H9 (cell line): ENCODE measurements at regions not wholly inside any gene's neighbourhood (a gene's known extent, or its start where the extent isn't known, plus 50 kb on each side); places are given as distances from the start of the nearest gene placed in this dataset.

Experiments
- DNase-seq: peaks from one replicate; pipeline ENCODE4 v3.0.0-alpha.2; 2017
- H2AFZ ChIP-seq: one replicate; pipeline ENCODE4 v1.6.1; 2013; ENCODE audit warnings: mild to moderate bottlenecking, low read length, control low read depth, moderate library complexity
- H2AK5ac ChIP-seq: 2 replicates; pipeline ENCODE4 v1.6.1; 2013; ENCODE audit warnings: low read length, control low read depth, mixed read lengths; ENCODE audit not compliant: insufficient read length
- H2BK120ac ChIP-seq: one replicate; pipeline ENCODE4 v1.6.1; 2013; ENCODE audit warnings: low read depth, mild to moderate bottlenecking, low read length, control low read depth, inconsistent platforms; ENCODE audit not compliant: poor library complexity, severe bottlenecking
- H2BK12ac ChIP-seq: 2 replicates; pipeline ENCODE4 v1.6.1; 2013; ENCODE audit warnings: low read length, control low read depth, mixed read lengths, low read depth; ENCODE audit not compliant: insufficient read length
- H2BK15ac ChIP-seq: 2 replicates; pipeline ENCODE4 v1.6.1; 2013; ENCODE audit warnings: low read depth, low read length, control low read depth
- H2BK20ac ChIP-seq: one replicate; pipeline ENCODE4 v1.6.1; 2013; ENCODE audit warnings: low read depth, mild to moderate bottlenecking, low read length, control low read depth, inconsistent platforms; ENCODE audit not compliant: poor library complexity, severe bottlenecking
- H2BK5ac ChIP-seq: 2 replicates; pipeline ENCODE4 v1.6.1; 2013; ENCODE audit warnings: low read length, control low read depth, mixed read lengths; ENCODE audit not compliant: insufficient read length
- H3K14ac ChIP-seq: 2 replicates; pipeline ENCODE4 v1.6.1; 2013; ENCODE audit warnings: low read length, control low read depth; ENCODE audit not compliant: insufficient read depth
- H3K18ac ChIP-seq: 2 replicates; pipeline ENCODE4 v1.6.1; 2013; ENCODE audit warnings: low read depth, mild to moderate bottlenecking, mixed read lengths, low read length, control low read depth; ENCODE audit not compliant: insufficient read length
- H3K23ac ChIP-seq: 2 replicates; pipeline ENCODE4 v1.6.1; 2013; ENCODE audit warnings: low read length, control low read depth, mixed read lengths, low read depth; ENCODE audit not compliant: insufficient read length
- H3K23me2 ChIP-seq: 2 replicates; pipeline ENCODE4 v1.6.1; 2013; ENCODE audit warnings: low read depth, mild to moderate bottlenecking, mixed read lengths, low read length, control low read depth; ENCODE audit not compliant: insufficient read length, poor library complexity, severe bottlenecking
- H3K27ac ChIP-seq: 2 replicates; pipeline ENCODE4 v1.5.1; 2013; ENCODE audit warnings: low read length, control low read depth, mixed read lengths, low read depth; ENCODE audit not compliant: insufficient read length
- H3K27me3 ChIP-seq: 2 replicates; pipeline ENCODE4 v1.6.1; 2013; ENCODE audit warnings: low read length, control low read depth, inconsistent platforms; ENCODE audit not compliant: insufficient read depth
- H3K4ac ChIP-seq: 2 replicates; pipeline ENCODE4 v1.6.1; 2013; ENCODE audit warnings: low read depth, mild to moderate bottlenecking, control low read depth, inconsistent platforms, low read length, moderate library complexity
- H3K4me1 ChIP-seq: 2 replicates; pipeline ENCODE4 v1.6.1; 2013; ENCODE audit warnings: low read length, control low read depth, inconsistent platforms; ENCODE audit not compliant: insufficient read depth
- H3K4me2 ChIP-seq: 2 replicates; pipeline ENCODE4 v1.6.1; 2013; ENCODE audit warnings: low read length, control low read depth, mixed read lengths; ENCODE audit not compliant: insufficient read length, insufficient read depth
- H3K56ac ChIP-seq: 2 replicates; pipeline ENCODE4 v1.6.1; 2013; ENCODE audit warnings: low read depth, mild to moderate bottlenecking, mixed read lengths, low read length, control low read depth; ENCODE audit not compliant: insufficient read length
- H3K79me1 ChIP-seq: 2 replicates; pipeline ENCODE4 v1.6.1; 2013; ENCODE audit warnings: low read depth, mild to moderate bottlenecking, moderate library complexity, low read length, control low read depth, inconsistent platforms; ENCODE audit not compliant: insufficient read depth, poor library complexity, severe bottlenecking
- H3K79me2 ChIP-seq: 2 replicates; pipeline ENCODE4 v1.6.1; 2013; ENCODE audit warnings: low read length, control low read depth, inconsistent platforms; ENCODE audit not compliant: insufficient read depth
- H3K9ac ChIP-seq: 2 replicates; pipeline ENCODE4 v1.6.1; 2013; ENCODE audit warnings: low read length, control low read depth, mixed read lengths; ENCODE audit not compliant: insufficient read length; ENCODE audit errors: extremely low read depth
- H3K9me3 ChIP-seq: one replicate; pipeline ENCODE4 v1.6.1; 2013; ENCODE audit warnings: low read depth, low read length, inconsistent platforms; ENCODE audit not compliant: control insufficient read depth
- H3T11ph ChIP-seq: one replicate; pipeline ENCODE4 v1.6.1; 2013; ENCODE audit warnings: mild to moderate bottlenecking, low read length, control low read depth, inconsistent platforms
- H4K20me1 ChIP-seq: one replicate; pipeline ENCODE4 v1.6.1; 2013; ENCODE audit not compliant: control insufficient read depth, insufficient read length, insufficient read depth
- H4K5ac ChIP-seq: 2 replicates; pipeline ENCODE4 v1.6.1; 2013; ENCODE audit warnings: low read depth, mild to moderate bottlenecking, mixed read lengths, low read length, control low read depth; ENCODE audit not compliant: insufficient read length
- H4K8ac ChIP-seq: replicated peaks from 2 replicates; pipeline ENCODE4 v1.6.1; 2013; ENCODE audit warnings: low read length, control low read depth, mixed read lengths, low read depth; ENCODE audit not compliant: insufficient read length
- H4K91ac ChIP-seq: 2 replicates; pipeline ENCODE4 v1.6.1; 2013; ENCODE audit warnings: low read depth, mild to moderate bottlenecking, moderate library complexity, mixed read lengths, low read length, control low read depth; ENCODE audit not compliant: insufficient read length
- H3K27ac Mint-ChIP-seq, 3 experiments: 2 replicates in 2 of 3; 3 replicates in 1 of 3; pipeline ENCODE4 v1.8.0; 2020 to 2021; ENCODE audit warnings: mixed read lengths in 3 of 3, mild to moderate bottlenecking in 1 of 3, moderate library complexity in 1 of 3
- H3K27me3 Mint-ChIP-seq: 2 replicates; pipeline ENCODE4 v1.8.0; 2021; ENCODE audit warnings: low read depth, mild to moderate bottlenecking, moderate library complexity, mixed read lengths
- H3K36me3 Mint-ChIP-seq, 3 experiments: 2 replicates in 2 of 3; 3 replicates in 1 of 3; pipeline ENCODE4 v1.8.0; 2020 to 2021; ENCODE audit warnings: low read depth in 3 of 3, mixed read lengths in 3 of 3; ENCODE audit not compliant: insufficient read depth in 1 of 3
- H3K4me1 Mint-ChIP-seq, 2 experiments: 2 replicates each; pipeline ENCODE4 v1.8.0; 2020; ENCODE audit warnings: mixed read lengths in 2 of 2
- H3K4me3 Mint-ChIP-seq, 2 experiments: 2 replicates in 1 of 2; 3 replicates in 1 of 2; pipeline ENCODE4 v1.8.0; 2020 to 2021; ENCODE audit warnings: mild to moderate bottlenecking in 2 of 2, mixed read lengths in 2 of 2, moderate library complexity in 1 of 2
- H3K9me3 Mint-ChIP-seq, 2 experiments: 2 replicates in 1 of 2; 3 replicates in 1 of 2; pipeline ENCODE4 v1.8.0; 2020; ENCODE audit warnings: mild to moderate bottlenecking in 2 of 2, mixed read lengths in 2 of 2, moderate library complexity in 1 of 2
- CTCF ChIP-seq: fragments of 200-600 bp; sonication (generic); conservative IDR thresholded peaks from 3 replicates; pipeline ENCODE4 v1.8.0; 2021; ENCODE audit warnings: antibody characterized with exemption, mild to moderate bottlenecking
- WGBS: extraction: QIAGEN DNeasy Blood & Tissue Kit; methylation state at CpG from one replicate; pipeline ENCODE4 v1.1.7; 2013; ENCODE audit warnings: missing lambda C conversion rate, low lambda C conversion rate, mixed read lengths; ENCODE audit not compliant: insufficient read length; ENCODE audit errors: extremely low coverage; 5-methylcytosine and 5-hydroxymethylcytosine counted together

GRCh38 chr5:167071981-167072610, 1219.3 kb upstream of the WWC1 start:
- H3K27ac Mint-ChIP-seq, result no peak overlapping the region
- H3T11ph ChIP-seq, result no peak overlapping the region
- no peak overlapping the region for H4K91ac ChIP-seq
- no peaks in the 10 kb centered on the region for H3K27me3 Mint-ChIP-seq
- no peaks in the 10 kb centered on the region for H4K20me1 ChIP-seq
- H3K27me3 ChIP-seq, result no peaks in the 10 kb centered on the region
- no peak overlapping the region for H2BK20ac ChIP-seq
- no peak overlapping the region for H3K56ac ChIP-seq
- no peak overlapping the region for H4K8ac ChIP-seq
- no peaks in the 10 kb centered on the region for H3K79me1 ChIP-seq
- H3K18ac ChIP-seq, result no peak overlapping the region
- H2BK120ac ChIP-seq, result no peak overlapping the region
- no peak overlapping the region for H4K5ac ChIP-seq
- H2AFZ ChIP-seq, result no peak overlapping the region
- H2BK5ac ChIP-seq, result no peak overlapping the region
- H3K4me3 Mint-ChIP-seq, result no peak overlapping the region
- no peak overlapping the region for H3K4ac ChIP-seq
- no peak overlapping the region for H2AK5ac ChIP-seq
- no peak overlapping the region for H3K23ac ChIP-seq
- no peak overlapping the region for H3K4me2 ChIP-seq
- no peaks in the 10 kb centered on the region for H3K9me3 ChIP-seq
- no peak overlapping the region for H3K27ac ChIP-seq
- H3K9me3 Mint-ChIP-seq, result no peaks in the 10 kb centered on the region
- H3K9ac ChIP-seq, result no peak overlapping the region
- H3K4me1 Mint-ChIP-seq, result 0 out of 4 replicates have a peak, but pooled peaks cover 0 to 3% of the 10 kb centered on the region in 2 experiments
- no peak overlapping the region; the same call in 1 of the 2 replicates for H3K14ac ChIP-seq
- TF ChIP-seq CTCF, result no peak
- no peaks in the 10 kb centered on the region for H3K4me1 ChIP-seq
- DNase-seq, result no peak
- H3K36me3 Mint-ChIP-seq, result no peaks in the 10 kb centered on the region
- no peak overlapping the region for H2BK12ac ChIP-seq
- WGBS, result no CpG with 5 or more reads among the region's 5 CpGs
- no peak overlapping the region for H2BK15ac ChIP-seq
- no peaks in the 10 kb centered on the region for H3K23me2 ChIP-seq
- H3K79me2 ChIP-seq, result no peaks in the 10 kb centered on the region
